GM20000 (cell line): ENCODE measurements at regions not wholly inside any gene's neighbourhood (a gene's known extent, or its start where the extent isn't known, plus 50 kb on each side); places are given as distances from the start of the nearest gene placed in this dataset.

Source experiments
- DNase-seq: peaks from one replicate; pipeline ENCODE4 v3.0.0; 2012; ENCODE audit warnings: low spot score
- CTCF ChIP-seq: IDR thresholded peaks from 2 replicates; pipeline ENCODE4 v1.5.1; 2012; ENCODE audit warnings: mild to moderate bottlenecking, control low read depth; ENCODE audit errors: extremely low read depth, missing control alignments

- no peak for DNase-seq
- TF ChIP-seq CTCF, result no peak
Observed at GRCh38 chr15:29618586-29618985, 203.7 kb downstream of the TJP1 start.

GRCh38 chr15:29616512-29616911 is 205.8 kb downstream of the TJP1 start:
- no peak for TF ChIP-seq CTCF
- no peak for DNase-seq

- TF ChIP-seq CTCF, result no peak
- DNase-seq, result no peak
Observed at GRCh38 chr15:29615791-29616190, 206.5 kb downstream of the TJP1 start.

- no peak for TF ChIP-seq CTCF
- no peak for DNase-seq
Observed at GRCh38 chr15:29613951-29614382, 208.3 kb downstream of the TJP1 start.

- no peak for TF ChIP-seq CTCF
- no peak for DNase-seq
Observed at GRCh38 chr15:29612701-29613100, 209.6 kb downstream of the TJP1 start.

GRCh38 chr15:29612096-29612495 is 210.2 kb downstream of the TJP1 start:
- DNase-seq, result no peak
- TF ChIP-seq CTCF, result no peak

GRCh38 chr15:29611057-29611456 is 211.2 kb downstream of the TJP1 start:
- DNase-seq, result no peak
- TF ChIP-seq CTCF, result no peak

GRCh38 chr15:29601811-29602210 is 220.5 kb downstream of the TJP1 start:
- no peak for DNase-seq

More at GRCh38 chr15:29601811-29602210, 220.5 kb downstream of the TJP1 start:
- TF ChIP-seq CTCF, result no peak
